ENCODE measurements at regions not wholly inside any gene's neighbourhood (a gene's known extent, or its start where the extent isn't known, plus 50 kb on each side); places are given as distances from the start of the nearest gene placed in this dataset.

DNA sequence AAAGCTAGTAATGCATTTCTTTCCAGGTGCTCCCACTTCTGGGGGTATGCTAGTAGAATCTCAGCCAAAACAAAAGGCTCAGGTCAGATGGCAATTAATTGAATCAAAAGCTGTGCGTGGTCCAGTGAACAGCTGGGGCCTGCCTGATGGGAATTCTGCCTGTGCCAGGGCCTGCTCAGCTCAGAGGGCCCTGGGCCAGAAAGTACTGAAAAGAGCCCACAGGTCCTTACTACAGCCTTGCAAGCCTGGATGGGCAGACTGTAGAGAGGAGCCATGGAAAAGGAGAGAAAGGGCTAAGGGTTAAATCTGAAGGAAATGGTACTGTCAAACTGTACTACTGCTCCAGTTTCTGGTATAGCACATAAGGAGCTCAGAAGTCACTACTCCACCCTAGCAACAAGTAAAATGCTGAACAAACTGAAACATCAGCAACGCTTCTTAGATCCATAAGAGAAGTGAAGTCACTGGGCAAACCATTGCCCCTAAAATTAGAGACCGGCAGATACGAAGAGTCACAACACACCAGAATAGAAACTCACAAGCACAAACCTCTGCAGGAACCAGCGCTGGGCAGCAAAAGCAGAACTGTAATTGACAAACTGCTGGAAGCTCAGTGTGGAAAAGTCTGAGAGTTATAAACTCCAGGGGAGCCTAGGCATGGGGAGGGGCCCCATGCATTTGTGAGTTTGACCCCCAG lies 121.1 kb upstream of the SYT6 start:
- TF ChIP-seq POLR2A (IDR thresholded peaks at IDR 0.05), result no peak
- TF ChIP-seq, protein P1, sequence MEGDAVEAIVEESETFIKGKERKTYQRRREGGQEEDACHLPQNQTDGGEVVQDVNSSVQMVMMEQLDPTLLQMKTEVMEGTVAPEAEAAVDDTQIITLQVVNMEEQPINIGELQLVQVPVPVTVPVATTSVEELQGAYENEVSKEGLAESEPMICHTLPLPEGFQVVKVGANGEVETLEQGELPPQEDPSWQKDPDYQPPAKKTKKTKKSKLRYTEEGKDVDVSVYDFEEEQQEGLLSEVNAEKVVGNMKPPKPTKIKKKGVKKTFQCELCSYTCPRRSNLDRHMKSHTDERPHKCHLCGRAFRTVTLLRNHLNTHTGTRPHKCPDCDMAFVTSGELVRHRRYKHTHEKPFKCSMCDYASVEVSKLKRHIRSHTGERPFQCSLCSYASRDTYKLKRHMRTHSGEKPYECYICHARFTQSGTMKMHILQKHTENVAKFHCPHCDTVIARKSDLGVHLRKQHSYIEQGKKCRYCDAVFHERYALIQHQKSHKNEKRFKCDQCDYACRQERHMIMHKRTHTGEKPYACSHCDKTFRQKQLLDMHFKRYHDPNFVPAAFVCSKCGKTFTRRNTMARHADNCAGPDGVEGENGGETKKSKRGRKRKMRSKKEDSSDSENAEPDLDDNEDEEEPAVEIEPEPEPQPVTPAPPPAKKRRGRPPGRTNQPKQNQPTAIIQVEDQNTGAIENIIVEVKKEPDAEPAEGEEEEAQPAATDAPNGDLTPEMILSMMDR (IDR thresholded peaks at IDR 0.05), result no peak
